ENCODE measurements at regions not wholly inside any gene's neighbourhood (a gene's known extent, or its start where the extent isn't known, plus 50 kb on each side); places are given as distances from the start of the nearest gene placed in this dataset.
"Not testable (repeated sequence)": the region's sequence is repeated elsewhere in the genome, so short reads cannot be mapped to it uniquely, and the experiment has no call there.

DNA sequence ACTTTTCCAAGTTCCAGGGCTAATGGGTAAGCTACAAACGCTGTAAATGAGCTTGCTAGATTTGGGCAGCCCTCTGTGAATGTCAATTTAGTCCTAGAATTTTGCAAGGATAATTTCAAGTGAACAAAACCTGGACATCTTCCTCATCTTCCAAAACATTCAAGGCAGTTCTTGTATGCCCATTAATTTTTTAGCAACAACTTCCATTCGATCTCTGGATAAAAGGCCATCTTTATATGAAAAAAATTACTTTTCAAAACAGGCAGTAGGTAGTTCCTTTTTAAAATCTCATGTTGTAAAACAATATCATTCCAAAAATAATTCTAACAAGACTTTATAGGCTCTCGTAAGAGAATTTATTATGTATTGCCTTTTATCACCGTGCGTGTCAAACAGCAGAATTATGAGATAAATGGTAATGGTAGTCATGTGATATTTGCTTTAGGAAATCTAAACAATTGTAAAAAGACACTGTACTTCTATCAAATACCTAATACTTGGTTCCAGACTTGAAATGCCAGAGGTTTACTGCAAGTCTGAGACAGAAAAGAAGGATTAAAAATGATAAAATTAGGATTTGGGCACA, 143.7 kb upstream of the NRP1 start:
- H3K27me3 ChIP-seq: no peaks in the 10 kb centered on the region
- no peaks in the 10 kb centered on the region for H3K36me3 ChIP-seq
- WGBS, 2 donors: 51 to 77% methylated on average over 5 of the region's 5 CpGs
- no peak for DNase-seq
- intact Hi-C loops (cut with DNase I): no loop called here
- H3K4me1 ChIP-seq: no peaks in the 10 kb centered on the region
- H3K27ac ChIP-seq: no peak overlapping the region
- no peak for TF ChIP-seq POLR2A (IDR thresholded peaks at IDR 0.05)
- TF ChIP-seq, protein P1, sequence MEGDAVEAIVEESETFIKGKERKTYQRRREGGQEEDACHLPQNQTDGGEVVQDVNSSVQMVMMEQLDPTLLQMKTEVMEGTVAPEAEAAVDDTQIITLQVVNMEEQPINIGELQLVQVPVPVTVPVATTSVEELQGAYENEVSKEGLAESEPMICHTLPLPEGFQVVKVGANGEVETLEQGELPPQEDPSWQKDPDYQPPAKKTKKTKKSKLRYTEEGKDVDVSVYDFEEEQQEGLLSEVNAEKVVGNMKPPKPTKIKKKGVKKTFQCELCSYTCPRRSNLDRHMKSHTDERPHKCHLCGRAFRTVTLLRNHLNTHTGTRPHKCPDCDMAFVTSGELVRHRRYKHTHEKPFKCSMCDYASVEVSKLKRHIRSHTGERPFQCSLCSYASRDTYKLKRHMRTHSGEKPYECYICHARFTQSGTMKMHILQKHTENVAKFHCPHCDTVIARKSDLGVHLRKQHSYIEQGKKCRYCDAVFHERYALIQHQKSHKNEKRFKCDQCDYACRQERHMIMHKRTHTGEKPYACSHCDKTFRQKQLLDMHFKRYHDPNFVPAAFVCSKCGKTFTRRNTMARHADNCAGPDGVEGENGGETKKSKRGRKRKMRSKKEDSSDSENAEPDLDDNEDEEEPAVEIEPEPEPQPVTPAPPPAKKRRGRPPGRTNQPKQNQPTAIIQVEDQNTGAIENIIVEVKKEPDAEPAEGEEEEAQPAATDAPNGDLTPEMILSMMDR (IDR thresholded peaks at IDR 0.05): no peak
- no peaks in the 10 kb centered on the region for H3K9me3 ChIP-seq
- no peak overlapping the region for H3K4me3 ChIP-seq

DNA sequence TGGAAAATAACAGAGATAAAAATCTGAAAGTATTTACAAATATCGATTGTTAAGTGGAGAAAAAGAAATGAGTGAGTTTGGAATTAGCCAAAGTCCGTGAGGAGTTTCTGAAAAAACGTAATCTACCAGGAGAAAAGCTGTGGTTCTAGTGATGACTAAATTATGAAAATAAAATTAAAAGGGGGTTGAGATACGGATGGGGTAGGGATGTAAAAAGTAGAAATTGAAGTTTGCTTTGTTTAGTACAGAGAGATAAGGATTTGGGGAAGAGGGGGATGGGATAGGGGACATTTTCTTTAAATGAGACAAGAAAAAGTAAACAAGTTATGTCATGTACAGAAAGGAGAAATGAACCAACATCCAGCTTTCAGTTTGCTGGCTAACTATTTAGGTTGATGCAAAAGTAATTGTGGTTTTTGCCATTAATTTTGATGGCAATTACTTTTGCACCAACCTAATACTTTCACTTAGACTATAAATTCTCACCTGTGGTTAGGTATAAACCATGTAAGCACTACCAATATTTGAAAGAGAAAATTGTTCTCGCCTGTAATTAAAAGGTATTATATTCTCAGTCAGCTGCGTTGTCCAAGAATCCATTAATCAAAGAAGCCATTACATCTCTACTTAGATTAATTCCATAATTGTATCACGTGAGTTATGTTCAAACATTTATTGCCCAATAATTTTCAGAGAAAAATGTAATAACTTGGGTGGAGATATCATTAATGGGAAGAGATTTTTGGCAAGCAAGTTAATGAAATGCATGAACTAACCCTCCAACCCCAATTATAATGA, 143.0 kb upstream of the NRP1 start:
- 71 to 72% methylated on average over 7 of the region's 7 CpGs for WGBS, 2 donors
- no peaks in the 10 kb centered on the region for H3K4me1 ChIP-seq
- no peak overlapping the region for H3K4me3 ChIP-seq
- H3K9me3 ChIP-seq: no peaks in the 10 kb centered on the region
- no peak for DNase-seq
- no peak overlapping the region for H3K27ac ChIP-seq
- TF ChIP-seq, protein P1 (IDR thresholded peaks at IDR 0.05): no peak
- no peak for TF ChIP-seq POLR2A (IDR thresholded peaks at IDR 0.05)
- H3K36me3 ChIP-seq: no peaks in the 10 kb centered on the region
- intact Hi-C loops (cut with DNase I): no loop called here
- H3K27me3 ChIP-seq: no peaks in the 10 kb centered on the region

DNA sequence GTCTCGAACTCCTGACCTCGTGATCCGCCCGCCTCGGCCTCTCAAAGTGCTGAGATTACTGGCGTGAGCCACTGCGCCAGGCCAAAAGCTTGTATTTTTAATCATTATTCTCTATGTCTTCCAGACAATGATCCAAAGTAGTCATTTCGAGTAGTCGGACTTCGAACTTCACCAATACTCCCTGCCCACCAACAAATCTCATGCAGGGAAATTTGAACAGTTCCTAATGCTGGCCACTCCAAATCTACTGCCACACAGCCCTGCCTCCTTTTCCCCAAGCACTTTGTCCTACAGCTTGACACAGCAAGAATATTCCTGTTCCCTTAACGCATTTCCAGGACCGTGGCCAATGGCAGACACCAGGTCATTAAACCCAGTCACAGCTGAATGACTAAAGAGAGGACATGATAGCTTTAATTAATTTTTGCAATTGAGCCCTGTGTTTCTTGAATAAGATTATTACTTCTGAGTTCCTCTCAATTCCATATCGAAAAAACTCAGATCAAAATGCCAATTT, 142.3 kb upstream of the NRP1 start:
- intact Hi-C loops (cut with DNase I): no loop called here
- Histone ChIP-seq H3K4me3 (no peak overlapping the region), H3K27ac (no peak overlapping the region), H3K27me3 (no peaks in the 10 kb centered on the region), H3K4me1 (no peaks in the 10 kb centered on the region), H3K9me3 (no peaks in the 10 kb centered on the region), H3K36me3 (no peaks in the 10 kb centered on the region)
- DNase-seq: no peak
- TF ChIP-seq, protein P1 (IDR thresholded peaks at IDR 0.05): no peak
- TF ChIP-seq POLR2A (IDR thresholded peaks at IDR 0.05): no peak
- 91 to 96% methylated on average over 13 of the region's 13 CpGs for WGBS, 2 donors

DNA sequence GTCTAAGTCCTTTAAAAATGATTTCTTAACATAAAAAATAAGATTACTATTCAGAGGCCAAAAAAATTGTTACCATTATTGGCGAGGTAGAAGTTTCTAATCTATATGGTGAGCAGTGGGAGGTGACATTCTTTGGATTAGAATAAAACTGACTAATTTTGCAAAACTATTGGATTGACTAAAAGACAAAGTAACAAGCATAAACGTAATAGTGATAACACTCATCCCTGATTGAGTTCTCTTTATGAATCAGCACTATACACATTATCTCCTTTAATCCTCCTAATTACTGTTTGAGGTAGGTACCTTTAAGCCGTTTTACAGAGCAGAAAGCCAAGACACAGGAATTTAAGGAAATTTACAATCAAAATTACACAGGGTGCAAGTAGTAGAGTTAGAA, 139.2 kb upstream of the NRP1 start:
- 61 to 64% methylated on average over 3 of the region's 3 CpGs for WGBS, 2 donors
- Histone ChIP-seq H3K27ac (no peak overlapping the region), H3K4me1 (no peaks in the 10 kb centered on the region), H3K9me3 (no peaks in the 10 kb centered on the region), H3K27me3 (no peaks in the 10 kb centered on the region), H3K4me3 (no peak overlapping the region), H3K36me3 (no peaks in the 10 kb centered on the region)
- TF ChIP-seq POLR2A (IDR thresholded peaks at IDR 0.05): no peak
- TF ChIP-seq, protein P1 (IDR thresholded peaks at IDR 0.05): no peak
- no peak for DNase-seq
- intact Hi-C loops (cut with DNase I): no loop called here

DNA sequence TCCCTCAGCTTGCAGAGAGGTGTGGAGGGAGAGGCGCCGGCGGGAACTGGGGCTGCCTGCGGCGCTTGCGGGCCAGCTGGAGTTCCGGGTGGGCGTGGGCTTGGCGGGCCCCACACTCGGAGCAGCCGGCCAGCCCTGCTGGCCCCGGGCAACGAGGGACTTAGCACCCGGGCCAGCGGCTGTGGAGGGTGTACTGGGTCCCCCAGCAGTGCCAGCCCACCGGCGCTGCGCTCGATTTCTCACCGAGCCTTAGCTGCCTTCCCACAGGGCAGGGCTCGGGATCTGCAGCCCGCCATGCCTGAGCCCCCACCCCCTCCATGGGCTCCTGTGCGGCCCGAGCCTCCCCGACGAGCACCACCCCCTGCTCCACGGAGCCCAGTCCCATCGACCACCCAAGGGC, 133.5 kb upstream of the NRP1 start:
- H3K4me3 ChIP-seq; H3K36me3 ChIP-seq; DNase-seq; H3K27me3 ChIP-seq; intact Hi-C loops (cut with DNase I); H3K27ac ChIP-seq; H3K9me3 ChIP-seq; H3K4me1 ChIP-seq: not testable (repeated sequence)
- WGBS, 2 donors: no CpG with 5 or more reads among the region's 28 CpGs
